Caco-2 (cell line): ENCODE measurements at regions not wholly inside any gene's neighbourhood (a gene's known extent, or its start where the extent isn't known, plus 50 kb on each side); places are given as distances from the start of the nearest gene placed in this dataset.
"Not testable (repeated sequence)": the region's sequence is repeated elsewhere in the genome, so short reads cannot be mapped to it uniquely, and the experiment has no call there.

Source experiments
- BruUV-seq: library from RNA; stranded (reverse); fragments of 400-500 nt; replicated peaks from 2 replicates; lab custom pipeline; 2021; lab: Mats Ljungman, UMichigan
- CTCF ChIA-PET: fragments of 300-600 bp; sonication (Branson Sonifier 250); formaldehyde crosslinking; loops from one replicate; lab custom pipeline; 2022; ENCODE audit warnings: antibody characterized with exemption; lab: Charles Lee
- POLR2A ChIA-PET: fragments of 300-600 bp; sonication (Branson Sonifier 250); formaldehyde crosslinking; loops from one replicate; lab custom pipeline; 2022; ENCODE audit warnings: antibody characterized with exemption; lab: Charles Lee
- DNase-seq, 2 experiments: peaks; one replicate each; pipeline versions ENCODE4 v3.0.0 to v3.0.0-alpha.2; 2020 to 2022
- H3K27me3 ChIP-seq: replicated peaks from 2 replicates; pipeline ENCODE4 v1.6.0; 2011; ENCODE audit warnings: low read length; ENCODE audit not compliant: control insufficient read depth, insufficient read depth
- H3K36me3 ChIP-seq: 2 replicates; pipeline ENCODE4 v1.5.1; 2011; ENCODE audit warnings: low read length; ENCODE audit not compliant: control insufficient read depth, insufficient read depth
- H3K4me1 ChIP-seq: fragments of 250-450 bp; sonication (Bioruptor Pico); 2 replicates; pipeline ENCODE4 v1.5.1; 2020; ENCODE audit warnings: mild to moderate bottlenecking
- H3K4me3 ChIP-seq: 2 replicates; pipeline ENCODE4 v1.5.1; 2011; ENCODE audit warnings: low read depth, mild to moderate bottlenecking, control low read depth, low read length
- H3K9me3 ChIP-seq: fragments of 250-450 bp; sonication (Bioruptor Pico); 2 replicates; pipeline ENCODE4 v1.5.1; 2020; ENCODE audit warnings: mild to moderate bottlenecking, moderate library complexity
- H3K27ac Mint-ChIP-seq: one replicate; pipeline ENCODE4 v1.8.0; 2022; ENCODE audit warnings: mixed read lengths; ENCODE audit not compliant: unreplicated experiment
- H3K27me3 Mint-ChIP-seq: one replicate; pipeline ENCODE4 v1.8.0; 2022; ENCODE audit warnings: mixed read lengths; ENCODE audit not compliant: insufficient read depth, unreplicated experiment
- H3K36me3 Mint-ChIP-seq: one replicate; pipeline ENCODE4 v1.8.0; 2022; ENCODE audit warnings: mild to moderate bottlenecking, mixed read lengths; ENCODE audit not compliant: insufficient read depth, unreplicated experiment
- H3K4me1 Mint-ChIP-seq: one replicate; pipeline ENCODE4 v1.8.0; 2022; ENCODE audit warnings: low read depth, mixed read lengths; ENCODE audit not compliant: unreplicated experiment
- H3K4me3 Mint-ChIP-seq: one replicate; pipeline ENCODE4 v1.8.0; 2022; ENCODE audit warnings: mild to moderate bottlenecking, moderate library complexity, mixed read lengths; ENCODE audit not compliant: unreplicated experiment
- H3K9me3 Mint-ChIP-seq: one replicate; pipeline ENCODE4 v1.8.0; 2022; ENCODE audit warnings: mixed read lengths; ENCODE audit not compliant: unreplicated experiment
- intact Hi-C: fragments of 100-400 bp; cut with micrococcal nuclease; formaldehyde crosslinking; loops from one replicate; pipeline ENCODE4 v1.10.0; 2022; ENCODE audit not compliant: unreplicated experiment
- TF ChIP-seq, protein P1 (sequence below), 2 experiments: fragments of 200-600 bp in 1 of 2; IDR thresholded peaks; 1 replicate in 1 of 2; 2 replicates in 1 of 2; pipeline versions ENCODE4 v1.5.1 to v1.8.0; 2011 to 2022; ENCODE audit warnings: antibody characterized with exemption in 1 of 2, control low read depth in 1 of 2, inconsistent platforms in 1 of 2, low read depth in 1 of 2, low read length in 1 of 2, mild to moderate bottlenecking in 1 of 2, moderate library complexity in 1 of 2; ENCODE audit not compliant: insufficient read depth in 1 of 2, severe bottlenecking in 1 of 2, unreplicated experiment in 1 of 2

DNA sequence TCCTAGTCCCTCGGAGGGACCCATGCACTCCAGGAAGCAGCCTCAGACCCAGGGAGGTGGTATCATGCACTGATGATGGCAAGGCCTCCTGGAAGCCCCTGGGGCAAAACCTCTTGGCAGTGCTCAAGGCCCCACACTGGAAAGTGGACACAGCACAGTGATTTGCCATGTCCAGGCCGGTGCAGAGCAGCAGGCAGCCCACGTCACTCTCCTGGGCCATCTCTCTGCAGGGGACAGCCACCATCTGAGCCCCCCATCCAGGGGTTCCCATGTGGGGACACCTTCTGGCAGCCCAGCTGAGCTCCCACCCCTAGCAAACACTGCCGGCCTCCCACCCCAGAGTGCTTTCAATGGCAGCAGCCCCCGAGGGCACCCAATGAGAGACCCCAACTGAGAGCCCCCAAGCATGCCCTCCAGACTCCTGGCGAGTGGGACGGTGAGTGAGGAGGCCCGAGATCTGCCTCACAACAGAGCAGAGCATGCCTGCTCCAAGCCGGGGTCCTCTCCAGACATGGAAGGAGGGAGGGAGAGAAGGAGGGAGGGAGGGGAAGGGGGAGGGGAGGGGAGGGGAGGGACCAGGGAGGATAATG, 116.5 kb upstream of the FOXD4L5 start:
- H3K4me3 ChIP-seq, H3K27ac Mint-ChIP-seq, H3K9me3 Mint-ChIP-seq, H3K4me3 Mint-ChIP-seq, POLR2A ChIA-PET, intact Hi-C loops, H3K9me3 ChIP-seq, DNase-seq, H3K36me3 Mint-ChIP-seq, H3K4me1 ChIP-seq, H3K27me3 ChIP-seq, H3K4me1 Mint-ChIP-seq, H3K27me3 Mint-ChIP-seq, BruUV-seq, H3K36me3 ChIP-seq, CTCF ChIA-PET: not testable (repeated sequence)

DNA sequence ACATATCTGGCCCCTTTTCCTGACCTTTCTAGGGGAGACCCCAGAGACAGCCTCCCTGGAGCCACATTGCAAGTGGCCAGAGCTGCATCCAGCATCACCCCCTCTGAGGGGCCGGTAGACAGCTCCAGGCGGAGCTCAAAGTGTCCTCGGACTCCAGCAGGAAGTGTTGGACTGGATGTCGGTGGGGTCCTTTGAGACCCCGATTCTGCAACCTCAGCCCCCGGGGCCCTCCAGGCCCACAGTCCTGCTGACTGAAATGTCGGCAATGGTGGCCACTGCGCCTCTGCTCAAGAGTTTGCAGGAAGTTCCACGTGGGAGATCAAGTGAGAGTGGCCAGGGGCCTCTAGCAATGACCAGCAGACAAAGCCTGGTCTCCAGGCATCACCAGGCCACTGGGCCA, 115.9 kb upstream of the FOXD4L5 start:
- Histone ChIP-seq H3K9me3 (no peaks in the 10 kb centered on the region), H3K4me1 (no peaks in the 10 kb centered on the region), H3K27me3 (no peaks in the 10 kb centered on the region), H3K4me3 (no peak overlapping the region), H3K36me3 (no peaks in the 10 kb centered on the region)
- Mint-ChIP-seq H3K27ac (no peak overlapping the region), H3K27me3 (no peaks in the 10 kb centered on the region), H3K4me1 (no peaks in the 10 kb centered on the region), H3K36me3 (no peaks in the 10 kb centered on the region), H3K9me3 (no peaks in the 10 kb centered on the region), H3K4me3 (no peak overlapping the region)
- intact Hi-C loops: no loop called here
- no TSS peak for BruUV-seq
- ChIA-PET CTCF (no interaction called here), POLR2A (no interaction called here)
- TF ChIP-seq, protein P1, sequence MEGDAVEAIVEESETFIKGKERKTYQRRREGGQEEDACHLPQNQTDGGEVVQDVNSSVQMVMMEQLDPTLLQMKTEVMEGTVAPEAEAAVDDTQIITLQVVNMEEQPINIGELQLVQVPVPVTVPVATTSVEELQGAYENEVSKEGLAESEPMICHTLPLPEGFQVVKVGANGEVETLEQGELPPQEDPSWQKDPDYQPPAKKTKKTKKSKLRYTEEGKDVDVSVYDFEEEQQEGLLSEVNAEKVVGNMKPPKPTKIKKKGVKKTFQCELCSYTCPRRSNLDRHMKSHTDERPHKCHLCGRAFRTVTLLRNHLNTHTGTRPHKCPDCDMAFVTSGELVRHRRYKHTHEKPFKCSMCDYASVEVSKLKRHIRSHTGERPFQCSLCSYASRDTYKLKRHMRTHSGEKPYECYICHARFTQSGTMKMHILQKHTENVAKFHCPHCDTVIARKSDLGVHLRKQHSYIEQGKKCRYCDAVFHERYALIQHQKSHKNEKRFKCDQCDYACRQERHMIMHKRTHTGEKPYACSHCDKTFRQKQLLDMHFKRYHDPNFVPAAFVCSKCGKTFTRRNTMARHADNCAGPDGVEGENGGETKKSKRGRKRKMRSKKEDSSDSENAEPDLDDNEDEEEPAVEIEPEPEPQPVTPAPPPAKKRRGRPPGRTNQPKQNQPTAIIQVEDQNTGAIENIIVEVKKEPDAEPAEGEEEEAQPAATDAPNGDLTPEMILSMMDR (IDR thresholded peaks at IDR 0.05; ENCODE audit: insufficient read depth in 1 of 2, low read depth in 1 of 2, low read length in 1 of 2, severe bottlenecking in 1 of 2, unreplicated experiment in 1 of 2): no peak
- DNase-seq: no peak

- H3K4me1 Mint-ChIP-seq, H3K9me3 Mint-ChIP-seq, H3K27ac Mint-ChIP-seq, H3K27me3 Mint-ChIP-seq, POLR2A ChIA-PET, H3K36me3 Mint-ChIP-seq, H3K27me3 ChIP-seq, H3K4me3 ChIP-seq, H3K4me1 ChIP-seq, H3K36me3 ChIP-seq, H3K9me3 ChIP-seq, intact Hi-C loops, DNase-seq, CTCF ChIA-PET, H3K4me3 Mint-ChIP-seq, BruUV-seq: not testable (repeated sequence)
These were observed 113.0 kb upstream of the FOXD4L5 start for GRCh38 chr9:65397763-65398719.

DNA sequence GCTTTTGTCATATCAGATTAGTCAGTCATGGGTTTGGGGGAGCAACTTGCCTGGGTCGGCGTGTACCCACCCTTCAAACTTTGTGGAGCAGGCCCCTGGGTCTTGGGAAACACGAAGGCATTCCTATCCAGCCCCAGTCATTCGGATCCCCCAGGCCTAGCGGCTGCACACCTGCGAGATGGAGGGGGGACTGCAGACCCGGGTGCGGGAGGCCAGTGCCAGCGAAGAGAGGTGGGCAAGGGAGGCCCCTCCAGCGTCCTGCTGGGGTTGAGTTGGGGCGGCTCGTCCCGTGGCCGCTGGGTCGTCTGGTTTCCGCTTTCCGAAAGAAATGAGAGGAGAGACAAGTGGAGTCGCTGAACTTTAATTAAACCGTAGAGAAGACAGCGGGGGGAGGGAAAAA, 112.2 kb upstream of the FOXD4L5 start:
- intact Hi-C loops, BruUV-seq, POLR2A ChIA-PET, DNase-seq, H3K9me3 ChIP-seq, H3K9me3 Mint-ChIP-seq, H3K4me3 Mint-ChIP-seq, H3K27ac Mint-ChIP-seq, H3K4me1 Mint-ChIP-seq, H3K27me3 ChIP-seq, CTCF ChIA-PET, H3K36me3 Mint-ChIP-seq, H3K36me3 ChIP-seq, H3K4me3 ChIP-seq, H3K4me1 ChIP-seq, H3K27me3 Mint-ChIP-seq: not testable (repeated sequence)

DNA sequence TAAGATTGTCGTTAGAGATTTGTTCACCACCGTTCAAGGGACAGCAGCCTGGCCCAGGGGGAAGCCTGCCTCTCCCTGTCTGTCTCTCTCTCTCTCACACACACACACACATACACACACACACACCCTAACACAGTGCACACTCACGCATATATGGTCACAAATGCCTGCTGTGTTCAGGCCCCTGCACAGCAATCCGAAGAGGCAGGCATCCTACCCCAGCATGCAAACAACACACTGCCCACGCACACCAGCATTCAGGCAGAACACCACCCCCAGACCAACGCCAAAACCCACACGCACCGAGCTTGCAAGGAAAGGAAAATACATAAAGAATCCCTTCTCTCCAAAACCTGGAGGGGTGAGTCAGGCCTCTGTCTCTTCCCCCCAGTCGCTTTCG, 111.6 kb upstream of the FOXD4L5 start:
- H3K36me3 Mint-ChIP-seq, H3K9me3 ChIP-seq, intact Hi-C loops, POLR2A ChIA-PET, H3K4me3 ChIP-seq, DNase-seq, H3K4me1 Mint-ChIP-seq, BruUV-seq, H3K4me3 Mint-ChIP-seq, H3K27me3 Mint-ChIP-seq, H3K4me1 ChIP-seq, H3K36me3 ChIP-seq, H3K27ac Mint-ChIP-seq, H3K9me3 Mint-ChIP-seq, H3K27me3 ChIP-seq, CTCF ChIA-PET: not testable (repeated sequence)

- POLR2A ChIA-PET, H3K9me3 ChIP-seq, H3K4me3 Mint-ChIP-seq, H3K27me3 Mint-ChIP-seq, H3K27ac Mint-ChIP-seq, H3K4me3 ChIP-seq, intact Hi-C loops, H3K36me3 ChIP-seq, CTCF ChIA-PET, BruUV-seq, H3K9me3 Mint-ChIP-seq, H3K36me3 Mint-ChIP-seq, H3K4me1 ChIP-seq, H3K4me1 Mint-ChIP-seq, DNase-seq, H3K27me3 ChIP-seq: not testable (repeated sequence)
These were observed 110.8 kb upstream of the FOXD4L5 start for GRCh38 chr9:65395789-65396188.
